Neural progenitor cell (in vitro differentiated cells): ENCODE measurements at regions not wholly inside any gene's neighbourhood (a gene's known extent, or its start where the extent isn't known, plus 50 kb on each side); places are given as distances from the start of the nearest gene placed in this dataset.

Experiments
- DNase-seq: peaks from one replicate; pipeline ENCODE4 v3.0.0-alpha.2; 2016; ENCODE audit warnings: low spot score
- H2AFZ ChIP-seq: fragments of 200-600 bp; sonication (generic); replicated peaks from 2 replicates; pipeline ENCODE4 v1.6.1; 2016; ENCODE audit warnings: antibody characterized with exemption
- H3F3A ChIP-seq: fragments of 200-600 bp; sonication (generic); 2 replicates; pipeline ENCODE4 v1.6.1; 2016; ENCODE audit warnings: antibody characterized with exemption, low read depth
- H3K27ac ChIP-seq: fragments of 200-600 bp; sonication (generic); 2 replicates; pipeline ENCODE4 v1.5.1; 2016; ENCODE audit warnings: mild to moderate bottlenecking
- H3K27me3 ChIP-seq: fragments of 200-600 bp; sonication (generic); 2 replicates; pipeline ENCODE4 v1.6.1; 2016; ENCODE audit warnings: mild to moderate bottlenecking, moderate library complexity
- H3K36me3 ChIP-seq: fragments of 200-600 bp; sonication (generic); 2 replicates; pipeline ENCODE4 v1.5.1; 2016
- H3K4me1 ChIP-seq: fragments of 200-600 bp; sonication (generic); 2 replicates; pipeline ENCODE4 v1.6.1; 2016; ENCODE audit warnings: mixed run types
- H3K4me2 ChIP-seq: fragments of 200-600 bp; sonication (generic); 2 replicates; pipeline ENCODE4 v1.6.1; 2016
- H3K4me3 ChIP-seq: fragments of 200-600 bp; sonication (generic); 2 replicates; pipeline ENCODE4 v1.5.1; 2016
- H3K79me2 ChIP-seq: fragments of 200-600 bp; sonication (generic); 2 replicates; pipeline ENCODE4 v1.6.1; 2016; ENCODE audit warnings: low read depth
- H3K9ac ChIP-seq: fragments of 200-600 bp; sonication (generic); 2 replicates; pipeline ENCODE4 v1.6.1; 2016
- H3K9me3 ChIP-seq: fragments of 200-600 bp; sonication (generic); 2 replicates; pipeline ENCODE4 v1.5.1; 2016; ENCODE audit warnings: low read depth
- H4K20me1 ChIP-seq: fragments of 200-600 bp; sonication (generic); 2 replicates; pipeline ENCODE4 v1.6.1; 2016; ENCODE audit warnings: low read depth
- H3K27ac Mint-ChIP-seq: 3 replicates; pipeline ENCODE4 v1.8.0; 2021; ENCODE audit warnings: mixed read lengths
- H3K27me3 Mint-ChIP-seq: 2 replicates; pipeline ENCODE4 v1.8.0; 2022; ENCODE audit warnings: low read depth, mild to moderate bottlenecking, inconsistent platforms, moderate library complexity, mixed read lengths; ENCODE audit not compliant: insufficient read depth
- H3K36me3 Mint-ChIP-seq: 3 replicates; pipeline ENCODE4 v1.8.0; 2021; ENCODE audit warnings: mixed read lengths
- H3K4me1 Mint-ChIP-seq: 3 replicates; pipeline ENCODE4 v1.8.0; 2021; ENCODE audit warnings: mixed read lengths
- H3K4me3 Mint-ChIP-seq: 3 replicates; pipeline ENCODE4 v1.8.0; 2021; ENCODE audit warnings: mild to moderate bottlenecking, moderate library complexity, mixed read lengths
- H3K9me3 Mint-ChIP-seq: 3 replicates; pipeline ENCODE4 v1.8.0; 2020; ENCODE audit warnings: mixed read lengths
- CTCF ChIP-seq: fragments of 200-600 bp; sonication (generic); IDR thresholded peaks from 2 replicates; pipeline ENCODE4 v1.5.1; 2017; ENCODE audit warnings: antibody characterized with exemption, mild to moderate bottlenecking
- EZH2 ChIP-seq: fragments of 200-600 bp; sonication (generic); IDR thresholded peaks from 2 replicates; pipeline ENCODE4 v1.6.1; 2017; ENCODE audit warnings: antibody characterized with exemption, mild to moderate bottlenecking, moderate library complexity
- EZH2phosphoT487 ChIP-seq: fragments of 200-600 bp; sonication (generic); IDR thresholded peaks from 2 replicates; pipeline ENCODE4 v1.6.1; 2017; ENCODE audit warnings: antibody characterized with exemption

GRCh38 chr2:221676566-221677172 is 104.6 kb upstream of the EPHA4 start:
- Histone ChIP-seq H3K4me2 (no peak overlapping the region), H3K4me3 (no peak overlapping the region), H3K79me2 (no peaks in the 10 kb centered on the region), H3K27ac (no peak overlapping the region), H3F3A (no peaks in the 10 kb centered on the region), H2AFZ (no peak overlapping the region), H3K4me1 (no peaks in the 10 kb centered on the region), H3K9me3 (no peaks in the 10 kb centered on the region), H4K20me1 (no peaks in the 10 kb centered on the region), H3K36me3 (no peaks in the 10 kb centered on the region), H3K27me3 (no peaks in the 10 kb centered on the region), H3K9ac (no peak overlapping the region)
- H3K9me3 Mint-ChIP-seq: peaks cover 2% of the 10 kb centered on the region
- no peak overlapping the region for H3K4me3 Mint-ChIP-seq
- DNase-seq: no peak
- H3K36me3 Mint-ChIP-seq: no peaks in the 10 kb centered on the region
- no peak overlapping the region for H3K27ac Mint-ChIP-seq
- H3K4me1 Mint-ChIP-seq: peaks cover 17% of the 10 kb centered on the region
- TF ChIP-seq EZH2phosphoT487 (no peak), EZH2 (no peak), CTCF (no peak)
- H3K27me3 Mint-ChIP-seq: peaks cover 3% of the 10 kb centered on the region

- no peak for TF ChIP-seq EZH2
- TF ChIP-seq CTCF: no peak
- TF ChIP-seq EZH2phosphoT487: no peak
- Histone ChIP-seq H3K79me2 (no peaks in the 10 kb centered on the region), H3K4me2 (no peak overlapping the region), H2AFZ (no peak overlapping the region), H3K4me1 (no peaks in the 10 kb centered on the region), H3K36me3 (no peaks in the 10 kb centered on the region), H3K9me3 (no peaks in the 10 kb centered on the region), H3K27me3 (no peaks in the 10 kb centered on the region), H4K20me1 (no peaks in the 10 kb centered on the region), H3F3A (no peaks in the 10 kb centered on the region), H3K4me3 (no peak overlapping the region), H3K27ac (no peak overlapping the region), H3K9ac (no peak overlapping the region)
- no peak for DNase-seq
- H3K27ac Mint-ChIP-seq: no peak overlapping the region
- H3K4me1 Mint-ChIP-seq: peaks cover 10% of the 10 kb centered on the region
- H3K4me3 Mint-ChIP-seq: no peak overlapping the region
- peaks cover 2% of the 10 kb centered on the region for H3K9me3 Mint-ChIP-seq
- peaks cover 3% of the 10 kb centered on the region for H3K27me3 Mint-ChIP-seq
- H3K36me3 Mint-ChIP-seq: no peaks in the 10 kb centered on the region
Observed at GRCh38 chr2:221675201-221675908, 103.3 kb upstream of the EPHA4 start.

- H3K9me3 ChIP-seq: no peaks in the 10 kb centered on the region
- no peak overlapping the region for H3K4me3 Mint-ChIP-seq
- H2AFZ ChIP-seq: no peak overlapping the region
- no peak for DNase-seq
- TF ChIP-seq EZH2 (no peak), EZH2phosphoT487 (no peak), CTCF (no peak)
- H3K4me2 ChIP-seq: no peak overlapping the region
- H3K9me3 Mint-ChIP-seq: peaks cover 2% of the 10 kb centered on the region
- no peaks in the 10 kb centered on the region for H3K4me1 ChIP-seq
- H3K36me3 Mint-ChIP-seq: no peaks in the 10 kb centered on the region
- H3K36me3 ChIP-seq: no peaks in the 10 kb centered on the region
- no peaks in the 10 kb centered on the region for H4K20me1 ChIP-seq
- no peaks in the 10 kb centered on the region for H3F3A ChIP-seq
- H3K27me3 Mint-ChIP-seq: peaks cover 3% of the 10 kb centered on the region
- H3K4me1 Mint-ChIP-seq: peaks cover 1% of the 10 kb centered on the region
- H3K4me3 ChIP-seq: no peak overlapping the region
- no peaks in the 10 kb centered on the region for H3K79me2 ChIP-seq
- no peaks in the 10 kb centered on the region for H3K27me3 ChIP-seq
- no peak overlapping the region for H3K27ac ChIP-seq
- H3K9ac ChIP-seq: no peak overlapping the region
- no peak overlapping the region for H3K27ac Mint-ChIP-seq
Observed at GRCh38 chr2:221674446-221674845, 102.3 kb upstream of the EPHA4 start.
